ENCODE measurements at regions not wholly inside any gene's neighbourhood (a gene's known extent, or its start where the extent isn't known, plus 50 kb on each side); places are given as distances from the start of the nearest gene placed in this dataset.

GRCh38 chr6:147058786-147059385 is 145.3 kb upstream of the STXBP5 start:
- TF ChIP-seq CTCF (IDR thresholded peaks at IDR 0.05), result no peak
- TF ChIP-seq POLR2A (IDR thresholded peaks at IDR 0.05), result no peak
- TF ChIP-seq EP300 (IDR thresholded peaks at IDR 0.05), result no peak
